HEK293T (cell line): ENCODE measurements at regions not wholly inside any gene's neighbourhood (a gene's known extent, or its start where the extent isn't known, plus 50 kb on each side); places are given as distances from the start of the nearest gene placed in this dataset.

Source experiments
- BHLHE40 ChIP-seq: fragments of 450-650 bp; IDR thresholded peaks from 2 replicates; pipeline ENCODE4 v1.6.1; 2016; ENCODE audit warnings: mild to moderate bottlenecking, moderate library complexity, borderline replicate concordance
- ELF4 ChIP-seq: fragments of 450-650 bp; IDR thresholded peaks from 2 replicates; pipeline ENCODE4 v1.6.1; 2017; ENCODE audit warnings: antibody characterized with exemption
- SP1 ChIP-seq: fragments of 450-650 bp; IDR thresholded peaks from 2 replicates; pipeline ENCODE4 v1.6.1; 2017

DNA sequence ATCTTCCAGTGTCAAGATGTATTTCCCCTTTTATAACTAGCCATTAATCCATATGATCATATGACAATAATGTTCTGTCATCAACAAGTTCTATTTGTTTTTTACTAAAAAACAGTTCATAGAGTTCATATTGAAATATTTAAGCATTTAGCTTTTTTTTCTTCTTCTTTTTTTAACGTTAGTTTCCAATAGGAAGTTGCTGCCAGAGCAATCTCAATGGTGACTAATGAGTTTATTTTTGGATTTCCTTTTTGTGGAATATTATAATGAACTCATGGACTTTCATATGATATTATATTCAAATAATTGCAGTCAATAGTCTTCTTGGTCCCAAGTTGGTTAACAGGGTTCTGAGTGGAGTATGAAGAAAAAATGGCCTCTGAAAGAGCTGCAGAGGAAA is 343.3 kb downstream of the BCKDHB start:
- no peak for TF ChIP-seq ELF4
- no peak for TF ChIP-seq BHLHE40
- TF ChIP-seq SP1, result no peak
